ENCODE measurements at regions not wholly inside any gene's neighbourhood (a gene's known extent, or its start where the extent isn't known, plus 50 kb on each side); places are given as distances from the start of the nearest gene placed in this dataset.

- Mint-ChIP-seq H3K36me3 (ENCODE audit: low read depth) (no peaks in the 10 kb centered on the region), H3K4me1 (ENCODE audit: low read depth) (no peaks in the 10 kb centered on the region), H3K27me3 (no peaks in the 10 kb centered on the region), H3K27ac (no peak overlapping the region), H3K4me3 (no peak overlapping the region), H3K9me3 (peaks cover 10% of the 10 kb centered on the region)
- DNase-seq = no peak
- intact Hi-C loops (cut with micrococcal nuclease) = no loop called here
- TF ChIP-seq, protein P1, sequence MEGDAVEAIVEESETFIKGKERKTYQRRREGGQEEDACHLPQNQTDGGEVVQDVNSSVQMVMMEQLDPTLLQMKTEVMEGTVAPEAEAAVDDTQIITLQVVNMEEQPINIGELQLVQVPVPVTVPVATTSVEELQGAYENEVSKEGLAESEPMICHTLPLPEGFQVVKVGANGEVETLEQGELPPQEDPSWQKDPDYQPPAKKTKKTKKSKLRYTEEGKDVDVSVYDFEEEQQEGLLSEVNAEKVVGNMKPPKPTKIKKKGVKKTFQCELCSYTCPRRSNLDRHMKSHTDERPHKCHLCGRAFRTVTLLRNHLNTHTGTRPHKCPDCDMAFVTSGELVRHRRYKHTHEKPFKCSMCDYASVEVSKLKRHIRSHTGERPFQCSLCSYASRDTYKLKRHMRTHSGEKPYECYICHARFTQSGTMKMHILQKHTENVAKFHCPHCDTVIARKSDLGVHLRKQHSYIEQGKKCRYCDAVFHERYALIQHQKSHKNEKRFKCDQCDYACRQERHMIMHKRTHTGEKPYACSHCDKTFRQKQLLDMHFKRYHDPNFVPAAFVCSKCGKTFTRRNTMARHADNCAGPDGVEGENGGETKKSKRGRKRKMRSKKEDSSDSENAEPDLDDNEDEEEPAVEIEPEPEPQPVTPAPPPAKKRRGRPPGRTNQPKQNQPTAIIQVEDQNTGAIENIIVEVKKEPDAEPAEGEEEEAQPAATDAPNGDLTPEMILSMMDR (IDR thresholded peaks at IDR 0.05) = no peak
- CTCF ChIA-PET = no interaction called here
- no peak for ATAC-seq
- POLR2A ChIA-PET = no interaction called here
Measured at GRCh38 chr10:36507715-36508114, 617.7 kb upstream of the ANKRD30A start.

- DNase-seq = no peak
- ChIA-PET POLR2A (no interaction called here), CTCF (no interaction called here)
- Mint-ChIP-seq H3K4me3 (no peak overlapping the region), H3K27ac (no peak overlapping the region), H3K27me3 (no peaks in the 10 kb centered on the region), H3K36me3 (ENCODE audit: low read depth) (no peaks in the 10 kb centered on the region), H3K9me3 (peaks cover 10% of the 10 kb centered on the region), H3K4me1 (ENCODE audit: low read depth) (no peaks in the 10 kb centered on the region)
- intact Hi-C loops (cut with micrococcal nuclease) = no loop called here
- no peak for ATAC-seq
- TF ChIP-seq, protein P1 (IDR thresholded peaks at IDR 0.05) = no peak
Measured at GRCh38 chr10:36506697-36507496, 618.5 kb upstream of the ANKRD30A start.

- CTCF ChIA-PET = no interaction called here
- Mint-ChIP-seq H3K4me1 (ENCODE audit: low read depth) (no peaks in the 10 kb centered on the region), H3K27ac (no peak overlapping the region), H3K27me3 (no peaks in the 10 kb centered on the region), H3K4me3 (no peak overlapping the region), H3K36me3 (ENCODE audit: low read depth) (no peaks in the 10 kb centered on the region), H3K9me3 (peaks cover 8% of the 10 kb centered on the region)
- intact Hi-C loops (cut with micrococcal nuclease) = no loop called here
- TF ChIP-seq, protein P1 (IDR thresholded peaks at IDR 0.05) = no peak
- ATAC-seq (no peak), DNase-seq (no peak)
- POLR2A ChIA-PET = no interaction called here
Measured at GRCh38 chr10:36506261-36506660, 619.1 kb upstream of the ANKRD30A start.

DNA sequence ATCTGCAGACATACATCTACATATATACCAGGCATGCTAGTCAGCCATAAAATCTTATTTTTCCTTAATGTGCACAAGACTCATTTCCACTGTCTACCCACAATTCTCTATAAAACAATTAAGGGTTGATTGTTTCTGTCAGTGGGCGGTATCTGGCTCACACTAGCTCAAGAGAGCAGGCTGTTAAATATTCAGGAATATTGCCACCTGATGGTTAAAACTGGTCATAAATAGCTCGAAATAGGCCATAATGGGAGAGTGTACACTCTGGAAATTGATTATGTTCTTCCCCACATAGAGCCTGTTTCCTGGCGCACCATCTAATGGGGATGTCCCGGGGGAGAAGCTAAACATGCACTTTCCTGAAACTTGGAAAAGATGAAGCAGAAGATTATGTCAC, 620.6 kb upstream of the ANKRD30A start:
- Mint-ChIP-seq H3K27ac (no peak overlapping the region), H3K27me3 (no peaks in the 10 kb centered on the region), H3K36me3 (ENCODE audit: low read depth) (no peaks in the 10 kb centered on the region), H3K4me1 (ENCODE audit: low read depth) (no peaks in the 10 kb centered on the region), H3K4me3 (no peak overlapping the region), H3K9me3 (peaks cover 8% of the 10 kb centered on the region)
- ChIA-PET CTCF (no interaction called here), POLR2A (no interaction called here)
- intact Hi-C loops (cut with micrococcal nuclease) = no loop called here
- DNase-seq = no peak
- no peak for ATAC-seq
- TF ChIP-seq, protein P1 (IDR thresholded peaks at IDR 0.05) = no peak

- no peak overlapping the region for H3K4me3 Mint-ChIP-seq
- POLR2A ChIA-PET = no interaction called here
- ATAC-seq = no peak
Measured at GRCh38 chr10:36500266-36500665, 625.1 kb upstream of the ANKRD30A start.

More at GRCh38 chr10:36500266-36500665, 625.1 kb upstream of the ANKRD30A start:
- no peak for DNase-seq
- intact Hi-C loops (cut with micrococcal nuclease) = no loop called here
- Mint-ChIP-seq H3K9me3 (peaks cover 7% of the 10 kb centered on the region), H3K27me3 (no peaks in the 10 kb centered on the region), H3K27ac (no peak overlapping the region), H3K4me1 (ENCODE audit: low read depth) (no peaks in the 10 kb centered on the region), H3K36me3 (ENCODE audit: low read depth) (no peaks in the 10 kb centered on the region)
- TF ChIP-seq, protein P1 (IDR thresholded peaks at IDR 0.05) = no peak
- CTCF ChIA-PET = no interaction called here
